ENCODE measurements at regions not wholly inside any gene's neighbourhood (a gene's known extent, or its start where the extent isn't known, plus 50 kb on each side); places are given as distances from the start of the nearest gene placed in this dataset.

DNA sequence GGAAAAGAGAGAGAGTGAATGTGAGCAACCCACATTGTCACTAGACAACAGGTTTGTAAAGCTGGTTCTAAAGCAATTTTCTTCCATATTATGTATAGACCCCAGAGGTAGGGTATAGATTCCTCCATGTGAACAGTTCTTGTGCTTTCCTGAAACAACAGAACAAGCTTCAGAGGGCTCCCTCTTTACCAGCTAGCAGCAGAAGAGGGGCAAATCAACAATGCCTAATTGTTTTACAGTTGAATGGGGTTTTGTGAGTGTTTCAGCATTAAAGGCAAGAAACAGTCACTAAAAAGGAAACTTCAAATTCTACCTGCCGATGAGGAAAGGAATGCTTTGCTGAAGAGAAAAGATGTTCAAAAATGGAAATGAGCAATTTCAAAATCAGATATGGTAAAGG is 341.2 kb upstream of the KITLG start:
- no peak overlapping the region for H3K4me3 ChIP-seq (ENCODE audit: low read length)
- DNase-seq (ENCODE audit: low read depth), result no peak
- TF ChIP-seq, protein P1, sequence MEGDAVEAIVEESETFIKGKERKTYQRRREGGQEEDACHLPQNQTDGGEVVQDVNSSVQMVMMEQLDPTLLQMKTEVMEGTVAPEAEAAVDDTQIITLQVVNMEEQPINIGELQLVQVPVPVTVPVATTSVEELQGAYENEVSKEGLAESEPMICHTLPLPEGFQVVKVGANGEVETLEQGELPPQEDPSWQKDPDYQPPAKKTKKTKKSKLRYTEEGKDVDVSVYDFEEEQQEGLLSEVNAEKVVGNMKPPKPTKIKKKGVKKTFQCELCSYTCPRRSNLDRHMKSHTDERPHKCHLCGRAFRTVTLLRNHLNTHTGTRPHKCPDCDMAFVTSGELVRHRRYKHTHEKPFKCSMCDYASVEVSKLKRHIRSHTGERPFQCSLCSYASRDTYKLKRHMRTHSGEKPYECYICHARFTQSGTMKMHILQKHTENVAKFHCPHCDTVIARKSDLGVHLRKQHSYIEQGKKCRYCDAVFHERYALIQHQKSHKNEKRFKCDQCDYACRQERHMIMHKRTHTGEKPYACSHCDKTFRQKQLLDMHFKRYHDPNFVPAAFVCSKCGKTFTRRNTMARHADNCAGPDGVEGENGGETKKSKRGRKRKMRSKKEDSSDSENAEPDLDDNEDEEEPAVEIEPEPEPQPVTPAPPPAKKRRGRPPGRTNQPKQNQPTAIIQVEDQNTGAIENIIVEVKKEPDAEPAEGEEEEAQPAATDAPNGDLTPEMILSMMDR (IDR thresholded peaks at IDR 0.05; ENCODE audit: insufficient read depth, low read depth, low read length, missing control alignments), result no peak

DNA sequence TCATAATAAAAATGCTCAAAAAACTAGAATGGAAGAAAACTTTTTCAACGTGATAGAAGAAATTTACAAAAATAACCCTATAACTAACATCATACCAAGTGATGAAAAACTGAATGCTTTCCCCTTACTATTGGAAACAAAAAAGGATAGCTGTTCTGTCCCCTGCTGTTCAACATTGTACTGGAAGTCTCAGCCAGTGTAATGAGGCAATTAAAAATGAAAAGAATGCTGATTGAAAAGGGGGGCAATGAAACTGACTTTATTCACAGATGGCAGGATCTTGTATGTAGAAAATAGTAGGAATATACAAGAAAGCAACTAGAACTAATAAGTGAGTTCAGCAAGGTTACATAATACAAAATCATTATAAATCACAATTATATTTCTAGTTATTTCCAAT is 337.9 kb upstream of the KITLG start:
- TF ChIP-seq, protein P1 (IDR thresholded peaks at IDR 0.05; ENCODE audit: insufficient read depth, low read depth, low read length, missing control alignments), result no peak
- H3K4me3 ChIP-seq (ENCODE audit: low read length), result no peak overlapping the region
- no peak for DNase-seq (ENCODE audit: low read depth)

DNA sequence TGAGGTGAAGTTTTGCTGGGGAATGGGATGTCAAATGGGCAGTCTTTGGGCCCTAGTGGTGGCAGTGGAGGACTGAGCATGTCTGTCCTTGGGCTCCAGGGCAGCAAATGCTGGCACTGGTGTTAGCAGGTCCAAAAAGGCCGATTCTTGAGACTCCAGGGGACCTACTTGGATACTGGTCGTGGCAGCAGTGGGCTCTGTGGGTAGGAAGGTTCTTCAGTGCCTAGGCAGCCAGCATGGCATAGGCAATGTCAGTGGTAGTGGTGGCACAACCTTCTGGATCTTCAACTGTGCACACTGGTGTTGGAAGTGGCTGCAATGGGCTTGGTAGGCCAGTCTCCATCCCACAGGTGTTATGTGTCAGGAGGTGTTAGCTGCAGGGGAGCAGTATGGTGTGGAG is 334.7 kb upstream of the KITLG start:
- no peak overlapping the region for H3K4me3 ChIP-seq (ENCODE audit: low read length)
- DNase-seq (ENCODE audit: low read depth), result no peak
- TF ChIP-seq, protein P1 (IDR thresholded peaks at IDR 0.05; ENCODE audit: insufficient read depth, low read depth, low read length, missing control alignments), result no peak

DNA sequence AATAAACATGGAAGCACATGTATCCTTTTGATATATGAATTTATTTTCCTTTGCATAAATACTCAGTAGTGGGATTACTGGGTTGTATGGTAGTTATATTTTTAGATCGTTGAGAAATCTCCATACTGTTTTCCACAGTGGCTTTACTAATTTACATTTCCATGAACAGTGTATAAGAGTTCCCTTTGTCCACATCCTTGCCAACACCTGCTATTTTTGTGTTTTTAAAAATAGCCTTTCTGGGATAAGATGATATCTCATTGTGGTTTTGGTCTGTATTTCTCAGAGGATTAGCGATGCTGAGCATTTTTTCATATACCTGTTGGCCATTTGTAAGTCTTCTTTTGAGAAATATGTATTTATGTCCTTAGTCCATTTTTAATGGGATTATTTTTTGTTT is 329.2 kb upstream of the KITLG start:
- H3K4me3 ChIP-seq (ENCODE audit: low read length), result no peak overlapping the region
- TF ChIP-seq, protein P1 (IDR thresholded peaks at IDR 0.05; ENCODE audit: insufficient read depth, low read depth, low read length, missing control alignments), result no peak
- no peak for DNase-seq (ENCODE audit: low read depth)

DNA sequence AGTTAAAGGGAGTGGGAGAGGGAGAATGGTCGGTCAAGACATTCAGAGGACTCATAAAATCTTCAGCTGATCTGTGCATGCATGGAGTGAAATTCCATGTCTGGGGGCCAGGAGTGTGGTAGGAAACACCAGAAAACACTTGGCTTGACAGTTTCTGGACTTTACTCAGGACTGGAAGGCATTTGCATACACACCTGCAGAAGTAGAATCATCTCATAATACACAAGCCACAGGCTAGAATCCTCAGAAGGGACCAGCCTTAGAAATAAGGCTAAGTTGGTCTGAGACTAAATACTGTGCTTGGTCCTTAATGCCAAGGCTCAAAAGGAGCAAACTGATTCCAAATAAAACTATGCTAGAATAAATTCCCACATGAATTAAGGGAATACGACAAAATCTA is 328.1 kb upstream of the KITLG start:
- DNase-seq (ENCODE audit: low read depth), result no peak
- no peak overlapping the region for H3K4me3 ChIP-seq (ENCODE audit: low read length)
- TF ChIP-seq, protein P1 (IDR thresholded peaks at IDR 0.05; ENCODE audit: insufficient read depth, low read depth, low read length, missing control alignments), result no peak

DNA sequence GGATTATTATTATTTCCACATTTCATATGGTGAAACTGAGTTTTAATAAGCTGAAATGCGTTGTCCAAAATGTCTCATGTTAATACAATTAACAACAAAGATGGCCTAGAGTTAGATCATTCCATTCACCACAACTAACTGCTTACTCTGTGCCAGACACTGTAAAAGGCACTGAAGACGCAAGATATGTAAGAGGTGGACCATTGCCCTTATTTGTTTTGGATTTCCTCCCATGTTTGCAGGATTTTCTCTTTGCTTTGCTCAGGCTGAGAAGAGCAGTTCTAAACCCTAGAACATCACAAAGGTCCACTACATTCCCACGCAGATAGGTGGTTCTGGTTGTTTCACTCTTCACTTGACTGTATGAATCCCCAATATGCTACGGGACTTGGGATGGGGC is 324.4 kb upstream of the KITLG start:
- H3K4me3 ChIP-seq (ENCODE audit: low read length), result no peak overlapping the region
- TF ChIP-seq, protein P1 (IDR thresholded peaks at IDR 0.05; ENCODE audit: insufficient read depth, low read depth, low read length, missing control alignments), result no peak
- no peak for DNase-seq (ENCODE audit: low read depth)

DNA sequence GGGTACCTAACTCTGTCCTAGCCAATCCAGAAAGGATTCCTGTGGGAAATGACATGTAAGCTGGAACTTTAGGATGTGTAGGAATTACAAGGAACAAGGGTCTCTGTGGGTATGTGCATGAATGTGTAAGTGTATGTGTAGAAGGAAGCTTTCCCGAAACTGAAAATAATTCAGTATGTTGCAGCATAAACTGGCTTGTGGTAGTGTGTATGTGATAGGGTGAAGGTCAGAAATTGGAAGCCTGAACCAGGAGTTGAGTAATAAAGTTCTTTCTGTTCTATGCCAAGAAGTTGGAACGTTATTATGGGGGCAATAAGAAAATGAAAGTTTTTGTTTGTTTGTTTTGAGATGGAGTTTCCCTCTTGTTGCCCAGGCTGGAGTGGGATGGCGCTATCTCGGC is 323.1 kb upstream of the KITLG start:
- DNase-seq (ENCODE audit: low read depth), result no peak
- H3K4me3 ChIP-seq (ENCODE audit: low read length), result no peak overlapping the region
- TF ChIP-seq, protein P1 (IDR thresholded peaks at IDR 0.05; ENCODE audit: insufficient read depth, low read depth, low read length, missing control alignments), result no peak

All from epithelial cell of esophagus (primary cell).